ENCODE measurements at regions not wholly inside any gene's neighbourhood (a gene's known extent, or its start where the extent isn't known, plus 50 kb on each side); places are given as distances from the start of the nearest gene placed in this dataset.

DNA sequence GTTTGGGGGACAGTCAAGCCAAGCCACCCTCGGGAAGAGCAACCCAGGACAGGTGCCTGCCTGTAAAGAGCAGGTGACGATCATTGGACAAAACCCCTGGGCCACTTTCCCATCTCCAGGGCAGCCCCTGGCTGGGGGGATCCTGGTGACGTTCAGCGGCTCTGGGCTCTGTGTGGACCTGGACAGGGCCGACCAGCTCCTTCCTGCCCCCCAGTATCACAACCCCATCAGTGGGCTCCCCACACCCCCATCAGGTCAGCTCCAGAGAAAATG lies 57.3 kb upstream of the ASAP2 start:
- TF ChIP-seq POLR2A (IDR thresholded peaks at IDR 0.05) (no peak), POLR2AphosphoS5 (IDR thresholded peaks at IDR 0.05) (no peak), EP300 (IDR thresholded peaks at IDR 0.05; ENCODE audit: low read depth) (no peak)
- TF ChIP-seq, protein P1, sequence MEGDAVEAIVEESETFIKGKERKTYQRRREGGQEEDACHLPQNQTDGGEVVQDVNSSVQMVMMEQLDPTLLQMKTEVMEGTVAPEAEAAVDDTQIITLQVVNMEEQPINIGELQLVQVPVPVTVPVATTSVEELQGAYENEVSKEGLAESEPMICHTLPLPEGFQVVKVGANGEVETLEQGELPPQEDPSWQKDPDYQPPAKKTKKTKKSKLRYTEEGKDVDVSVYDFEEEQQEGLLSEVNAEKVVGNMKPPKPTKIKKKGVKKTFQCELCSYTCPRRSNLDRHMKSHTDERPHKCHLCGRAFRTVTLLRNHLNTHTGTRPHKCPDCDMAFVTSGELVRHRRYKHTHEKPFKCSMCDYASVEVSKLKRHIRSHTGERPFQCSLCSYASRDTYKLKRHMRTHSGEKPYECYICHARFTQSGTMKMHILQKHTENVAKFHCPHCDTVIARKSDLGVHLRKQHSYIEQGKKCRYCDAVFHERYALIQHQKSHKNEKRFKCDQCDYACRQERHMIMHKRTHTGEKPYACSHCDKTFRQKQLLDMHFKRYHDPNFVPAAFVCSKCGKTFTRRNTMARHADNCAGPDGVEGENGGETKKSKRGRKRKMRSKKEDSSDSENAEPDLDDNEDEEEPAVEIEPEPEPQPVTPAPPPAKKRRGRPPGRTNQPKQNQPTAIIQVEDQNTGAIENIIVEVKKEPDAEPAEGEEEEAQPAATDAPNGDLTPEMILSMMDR (IDR thresholded peaks at IDR 0.05), result no peak

All from transverse colon (tissue), 4 donors.